Ecto neural progenitor cell (in vitro differentiated cells): ENCODE measurements at regions not wholly inside any gene's neighbourhood (a gene's known extent, or its start where the extent isn't known, plus 50 kb on each side); places are given as distances from the start of the nearest gene placed in this dataset.

ENCODE experiments used
- DNase-seq: peaks from one replicate; pipeline ENCODE4 v3.0.0-alpha.2; 2018; ENCODE audit warnings: low spot score

DNA sequence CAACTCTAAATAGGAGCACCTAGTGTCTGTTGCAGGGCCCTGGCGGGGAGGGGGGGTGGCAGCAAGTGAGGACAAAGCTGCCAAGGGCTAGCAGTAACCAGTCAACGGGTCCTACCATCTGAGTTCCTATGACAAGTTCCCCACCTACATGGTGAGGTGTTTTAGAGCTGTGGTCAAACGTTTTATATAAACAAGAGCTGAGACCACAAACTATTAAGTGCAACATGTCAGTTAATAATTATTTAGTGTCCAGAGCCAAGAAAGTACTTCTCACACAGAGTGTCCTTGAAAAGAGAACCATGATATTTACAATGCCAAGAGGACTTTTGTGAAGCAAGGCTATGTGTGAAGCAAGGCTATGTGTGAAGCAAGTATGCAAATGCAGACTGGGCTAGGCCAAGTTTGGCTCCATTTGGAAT is 434.7 kb downstream of the TNS3 start:
- no peak for DNase-seq

DNA sequence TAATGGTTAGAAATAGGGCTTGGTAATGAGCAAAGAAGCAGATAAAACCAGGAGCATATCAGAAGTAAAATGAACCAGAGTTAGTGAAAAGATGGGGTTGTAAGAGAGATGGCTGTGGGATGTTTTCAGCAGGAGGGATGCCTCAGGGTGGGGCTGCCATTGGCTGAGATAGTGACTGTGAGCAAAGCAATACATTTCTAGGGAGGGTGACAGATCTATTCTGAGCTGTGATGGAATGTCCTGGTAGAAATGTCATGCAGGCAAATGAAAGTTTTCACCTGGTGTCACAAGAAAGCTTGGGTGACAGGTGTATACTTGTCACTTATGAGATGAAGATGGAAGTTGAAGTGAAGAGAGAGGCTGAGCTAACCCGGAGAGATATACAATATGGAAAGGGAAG is 435.9 kb downstream of the TNS3 start:
- no peak for DNase-seq

DNA sequence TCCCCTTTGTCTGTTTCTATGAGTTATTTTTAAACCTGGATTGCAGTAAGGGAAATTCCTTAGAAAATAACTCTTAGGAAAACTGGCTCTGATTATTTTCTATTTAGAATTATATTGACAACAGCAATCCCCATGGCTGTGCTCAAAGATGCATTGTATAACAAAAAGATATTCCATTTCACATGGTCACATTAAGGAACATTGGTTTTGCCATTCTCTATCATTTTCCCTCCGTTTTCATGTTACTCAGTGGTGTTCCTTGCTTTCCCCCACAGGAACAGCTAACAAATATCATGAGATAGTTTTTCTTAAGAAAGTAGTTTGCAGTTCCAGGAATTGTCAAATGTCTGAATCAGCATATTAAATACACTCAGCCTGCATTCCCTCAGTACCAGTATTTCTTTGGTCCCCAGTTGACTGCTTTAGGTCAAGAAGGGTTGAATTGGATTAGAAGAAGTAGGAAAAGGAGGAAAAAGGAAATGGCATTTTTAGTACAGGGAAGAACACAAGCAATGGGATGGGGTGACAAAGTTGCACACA is 436.7 kb downstream of the TNS3 start:
- no peak for DNase-seq

DNA sequence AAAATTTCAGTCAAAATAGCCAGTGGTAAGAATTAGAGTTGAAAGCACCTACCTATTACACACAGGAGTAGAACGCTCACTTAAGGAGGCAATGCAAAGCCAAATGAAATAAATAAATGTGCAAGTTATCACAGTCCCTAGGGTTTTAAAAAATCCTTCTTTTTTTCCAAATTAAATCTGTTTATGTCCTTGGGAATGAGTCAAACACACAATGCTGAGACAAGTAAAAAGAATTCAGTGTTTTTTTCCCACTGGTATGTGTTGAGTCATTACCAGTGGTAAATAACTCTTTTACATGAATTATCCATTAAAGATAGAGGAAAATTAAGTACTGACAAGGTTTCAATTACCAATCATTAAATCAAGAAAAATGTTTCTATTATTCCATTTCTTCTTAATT is 438.6 kb downstream of the TNS3 start:
- no peak for DNase-seq

DNA sequence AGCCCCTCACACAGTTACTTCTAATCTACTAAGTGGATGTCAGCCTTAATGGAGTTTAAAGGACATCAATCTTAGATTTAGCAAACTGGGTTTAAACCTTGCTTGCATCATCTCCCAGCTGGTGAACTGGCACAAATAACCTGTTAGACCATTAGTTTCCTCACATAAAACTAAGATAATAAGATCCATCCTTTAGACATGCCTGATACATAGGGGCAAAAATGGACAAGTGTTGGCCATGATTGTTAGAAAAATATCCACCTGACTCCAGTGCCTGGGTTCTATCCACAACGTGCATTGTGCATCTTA is 439.1 kb downstream of the TNS3 start:
- DNase-seq, result no peak

DNA sequence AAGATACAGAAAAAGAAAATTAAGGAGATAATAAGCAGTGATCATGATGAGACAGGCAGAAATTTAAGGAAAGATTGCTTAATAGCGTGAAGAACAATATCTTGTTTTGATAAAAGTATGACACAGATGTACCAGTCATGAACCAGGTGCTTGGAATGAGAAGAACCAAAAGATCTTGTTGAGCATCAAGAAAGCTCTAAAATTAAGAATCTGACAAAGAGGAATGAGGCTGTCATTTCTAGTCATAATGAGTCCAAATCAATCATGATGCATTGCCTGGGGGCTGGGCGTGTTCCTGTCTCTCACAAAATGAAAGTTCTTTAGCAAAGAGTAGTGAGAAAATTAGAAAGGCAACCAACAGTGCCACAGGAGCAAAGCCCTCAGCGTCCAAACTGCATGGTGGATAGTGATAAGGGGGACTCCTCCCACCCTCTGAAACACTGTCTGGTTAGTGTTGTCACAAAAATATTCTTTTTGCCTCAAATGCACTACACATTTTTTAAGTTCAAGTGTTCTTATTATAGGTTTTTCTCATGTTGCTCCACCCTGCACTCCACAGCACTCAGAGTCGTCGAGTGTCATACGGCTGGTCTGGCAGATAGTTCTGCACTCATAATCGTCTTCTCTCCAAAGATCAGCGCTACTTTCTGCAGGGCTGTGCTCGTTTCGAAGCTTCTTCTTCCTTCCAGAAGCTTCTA is 439.6 kb downstream of the TNS3 start:
- no peak for DNase-seq

DNA sequence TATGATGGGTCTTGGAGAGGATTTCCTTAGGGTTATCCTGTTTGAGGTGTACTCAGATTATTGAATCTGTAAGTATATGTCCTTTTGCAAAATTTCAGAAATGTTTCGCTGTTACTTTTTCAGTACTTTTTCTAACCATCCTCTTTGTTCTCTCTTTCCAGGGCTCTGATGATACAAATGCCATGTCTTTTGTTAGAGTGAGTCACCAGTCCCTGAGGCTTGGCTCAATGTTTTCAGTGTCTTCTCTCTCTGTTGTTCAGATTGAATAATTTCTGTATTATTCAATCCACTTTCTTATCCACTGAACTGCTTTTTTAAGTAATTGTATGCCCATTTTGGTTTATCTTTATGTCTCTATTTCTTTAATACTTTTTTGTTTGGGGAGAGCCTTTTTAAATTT is 449.4 kb downstream of the TNS3 start:
- DNase-seq, result no peak

DNA sequence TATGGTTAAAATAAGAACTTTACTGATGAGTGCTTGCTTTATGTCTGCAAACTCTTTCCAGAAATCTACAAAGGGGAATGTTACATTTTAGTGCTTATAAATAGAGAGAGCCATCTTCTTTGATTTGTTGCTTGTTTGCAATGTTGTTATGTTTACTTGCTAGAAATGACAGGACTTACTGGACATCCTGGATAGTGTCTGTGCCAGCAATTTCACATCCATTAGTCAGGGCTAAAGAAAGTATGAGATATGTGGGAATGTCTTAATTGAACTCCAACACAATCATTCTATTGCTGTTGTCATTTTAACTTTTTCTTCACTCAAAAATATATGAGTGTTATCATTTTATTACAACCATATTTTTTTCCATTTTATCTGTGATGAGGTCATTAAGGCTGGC is 453.2 kb downstream of the TNS3 start:
- no peak for DNase-seq

DNA sequence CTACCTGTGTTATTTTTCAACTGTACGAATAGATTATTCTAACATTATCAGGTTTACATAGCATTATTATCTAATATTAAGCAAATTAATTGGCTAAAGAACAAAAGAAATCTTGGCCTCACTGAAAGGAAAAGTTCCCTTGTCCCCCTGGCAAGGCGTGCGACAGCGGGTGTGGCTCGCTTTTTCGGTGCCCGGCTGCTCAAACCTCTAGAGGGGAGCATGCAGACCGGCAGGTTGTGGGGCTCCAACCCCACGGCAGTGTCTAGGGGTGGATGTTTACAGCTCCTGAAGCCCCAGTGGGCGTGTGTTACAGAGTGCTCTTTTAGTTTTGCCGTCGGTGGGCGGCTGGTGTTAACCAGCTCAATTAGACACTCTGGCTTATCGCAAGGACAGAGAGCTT is 456.4 kb downstream of the TNS3 start:
- DNase-seq, result no peak

DNA sequence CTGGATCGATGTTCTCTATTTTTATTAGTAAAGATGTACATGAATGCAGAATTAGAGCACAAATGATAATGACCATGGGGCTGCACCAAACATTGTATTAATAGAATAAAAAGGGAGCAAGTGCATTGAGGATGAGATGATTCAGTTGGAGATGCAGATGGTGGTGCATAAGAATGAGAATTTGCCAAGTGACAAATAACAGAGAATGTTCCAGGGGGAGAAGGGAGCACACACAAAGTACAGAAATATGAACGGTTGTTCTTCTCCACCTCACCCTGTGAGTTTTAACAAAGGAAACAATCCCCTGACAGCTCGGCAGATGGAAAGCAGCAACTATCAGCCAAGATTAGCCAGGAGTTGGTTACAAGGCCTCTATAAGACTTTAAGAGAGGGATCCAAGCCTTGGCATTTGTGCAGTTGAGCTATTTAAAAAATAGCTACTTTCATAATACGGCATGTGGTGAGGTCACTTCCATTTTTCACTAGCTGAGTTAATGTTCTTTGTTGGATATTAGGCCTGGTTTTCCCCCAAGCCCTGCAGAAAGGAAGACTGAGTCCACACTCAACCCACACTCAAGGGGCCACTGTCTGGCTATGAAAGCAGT is 462.5 kb downstream of the TNS3 start:
- DNase-seq, result no peak

DNA sequence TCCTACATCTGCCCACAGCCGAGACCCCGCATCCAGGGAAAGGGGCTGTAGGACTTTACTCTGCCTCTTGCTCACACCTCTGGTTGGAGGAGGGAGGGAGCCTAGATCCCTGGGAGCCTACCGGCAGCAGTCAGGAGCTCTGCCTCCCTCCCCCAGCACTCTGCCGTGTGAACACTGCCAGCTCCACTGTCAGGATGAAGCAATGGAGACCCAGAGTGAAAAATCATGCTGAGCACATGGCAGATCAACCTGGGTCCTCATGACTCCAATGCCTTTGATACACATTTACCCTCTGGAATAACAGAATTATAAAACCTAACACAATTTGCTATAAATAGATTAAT is 477.7 kb downstream of the TNS3 start:
- no peak for DNase-seq

DNA sequence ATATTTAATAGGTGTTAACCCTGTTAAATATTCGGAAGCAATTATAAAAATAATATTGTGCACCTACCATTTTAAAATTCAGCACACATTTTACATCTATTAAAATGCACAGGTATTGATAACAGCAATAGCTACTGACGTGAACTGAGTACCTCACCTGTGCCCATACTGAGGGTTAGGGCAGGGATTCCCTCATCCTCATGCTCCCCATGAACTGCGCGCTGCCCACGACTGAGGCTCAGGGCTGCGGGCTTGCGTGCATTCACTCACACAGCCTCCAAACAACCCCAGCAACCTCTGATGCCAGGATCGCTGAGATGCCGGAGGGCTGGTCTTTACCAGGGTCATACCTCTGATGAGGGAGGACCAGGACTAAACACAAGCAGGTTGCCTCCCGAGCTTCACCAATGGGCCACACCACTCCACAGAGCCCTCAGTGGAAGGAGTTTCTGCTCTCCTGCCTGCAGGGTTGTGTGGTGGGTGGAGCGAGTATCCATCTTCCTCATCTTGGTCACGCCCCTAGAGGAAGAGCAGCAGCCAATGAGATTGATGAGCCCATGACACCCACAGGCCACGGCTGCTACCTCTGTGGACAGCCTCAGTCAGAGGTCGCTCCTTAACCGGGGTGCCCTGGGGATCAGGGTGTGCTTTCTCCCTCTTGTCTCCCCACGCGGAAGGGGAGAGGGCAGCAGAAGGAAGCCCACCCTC is 478.3 kb downstream of the TNS3 start:
- no peak for DNase-seq

DNA sequence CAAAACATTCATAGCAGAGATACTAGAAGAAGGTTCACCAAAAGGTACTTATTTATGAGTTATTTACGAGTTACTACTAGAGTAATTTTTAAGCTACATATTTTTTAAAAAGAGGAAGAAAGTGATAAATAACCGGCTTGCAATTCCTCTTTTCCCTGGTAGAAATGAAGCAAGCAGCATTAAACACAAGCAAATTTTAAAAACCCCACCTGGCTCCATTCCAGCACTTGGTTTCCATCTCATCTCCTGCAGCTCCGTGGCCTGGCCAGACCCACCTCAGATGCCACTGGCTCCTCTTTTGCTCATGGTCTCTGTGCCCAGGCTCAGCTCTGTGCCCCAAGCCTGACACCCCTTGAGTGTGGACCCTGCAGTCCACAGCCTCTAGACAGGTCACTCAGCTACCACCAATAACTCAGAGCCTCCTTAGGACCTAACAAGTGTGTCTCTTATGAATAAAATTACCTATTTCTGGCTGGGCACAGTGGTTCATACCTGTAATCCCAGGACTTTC is 479.5 kb downstream of the TNS3 start:
- DNase-seq, result no peak

DNA sequence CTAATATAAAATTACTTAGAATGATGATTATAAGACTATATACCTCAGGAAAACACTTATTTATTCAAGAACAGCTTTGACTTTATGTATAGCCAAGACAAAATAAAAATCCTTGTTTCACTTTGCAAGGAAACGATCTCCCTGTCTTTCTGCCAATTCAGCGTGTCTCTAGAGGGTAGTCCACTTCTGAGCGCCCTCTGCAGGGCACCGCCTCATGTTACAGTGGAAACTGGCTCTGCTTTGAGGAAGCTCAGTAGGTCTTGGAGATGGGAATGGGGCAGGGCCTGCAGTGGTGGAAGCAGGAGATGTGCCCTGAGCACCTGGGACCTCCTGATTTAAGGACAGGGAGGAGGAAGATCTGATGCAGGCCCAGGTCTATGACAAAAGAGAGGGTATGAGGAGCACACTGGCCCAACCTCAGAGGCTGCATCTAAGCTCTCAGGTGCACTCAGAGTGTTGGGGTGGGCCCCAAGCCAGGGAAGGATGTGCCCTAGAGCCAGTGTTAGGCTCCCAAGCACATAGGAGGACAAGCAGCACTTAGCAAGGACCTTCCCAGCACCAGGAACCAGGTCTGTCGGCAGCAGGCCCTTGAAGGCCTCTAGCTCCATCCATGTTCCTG is 481.0 kb downstream of the TNS3 start:
- DNase-seq, result peak; percentile 69

DNA sequence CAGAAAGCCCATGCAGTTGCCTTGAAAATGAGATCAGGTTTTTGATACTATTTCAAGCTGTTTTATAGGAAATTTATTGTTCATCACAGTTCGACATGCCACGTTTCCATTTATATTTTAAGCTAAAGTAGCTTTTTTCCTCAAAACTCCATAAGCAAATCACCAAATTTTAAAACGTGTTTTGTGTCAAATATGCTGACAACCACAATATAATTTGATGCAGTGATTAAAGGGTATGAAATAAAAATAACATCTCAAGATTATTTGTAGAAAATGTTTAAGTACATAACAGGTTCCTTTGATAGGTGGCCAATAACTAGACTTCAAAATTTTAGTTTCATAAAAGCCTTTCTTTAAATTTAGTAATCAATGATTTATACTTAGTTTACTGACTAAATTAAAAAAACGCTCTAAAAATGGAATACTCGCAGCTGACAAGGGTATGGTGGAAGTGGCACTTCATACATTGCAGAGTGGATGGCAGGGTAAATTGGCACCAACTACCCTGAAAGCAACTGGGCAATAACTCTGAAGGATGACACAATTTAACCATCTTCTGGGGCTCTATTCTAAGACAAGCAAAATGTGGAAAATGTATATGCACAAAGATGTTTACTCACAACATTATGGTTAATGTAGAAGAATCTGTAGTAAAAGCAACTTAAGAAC is 481.6 kb downstream of the TNS3 start:
- DNase-seq, result no peak

DNA sequence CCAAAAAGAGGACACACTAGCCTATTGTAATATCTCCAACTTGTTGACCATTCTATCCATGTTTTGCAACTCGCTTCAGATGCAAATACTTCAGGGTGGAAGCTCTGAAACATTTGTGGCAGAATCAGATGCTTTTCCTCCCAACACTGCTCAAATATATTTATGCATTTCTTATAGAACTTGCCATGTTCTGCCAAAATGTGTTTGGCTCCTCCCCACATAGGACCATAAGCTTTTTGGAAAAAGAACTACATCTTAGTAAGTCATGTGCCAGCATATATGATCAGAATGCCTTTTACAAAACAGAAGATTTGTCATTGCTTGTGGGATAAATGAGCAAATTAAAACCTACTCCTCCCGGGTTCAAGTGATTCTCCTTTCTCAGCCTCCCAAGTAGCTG is 484.5 kb downstream of the TNS3 start:
- DNase-seq, result no peak

DNA sequence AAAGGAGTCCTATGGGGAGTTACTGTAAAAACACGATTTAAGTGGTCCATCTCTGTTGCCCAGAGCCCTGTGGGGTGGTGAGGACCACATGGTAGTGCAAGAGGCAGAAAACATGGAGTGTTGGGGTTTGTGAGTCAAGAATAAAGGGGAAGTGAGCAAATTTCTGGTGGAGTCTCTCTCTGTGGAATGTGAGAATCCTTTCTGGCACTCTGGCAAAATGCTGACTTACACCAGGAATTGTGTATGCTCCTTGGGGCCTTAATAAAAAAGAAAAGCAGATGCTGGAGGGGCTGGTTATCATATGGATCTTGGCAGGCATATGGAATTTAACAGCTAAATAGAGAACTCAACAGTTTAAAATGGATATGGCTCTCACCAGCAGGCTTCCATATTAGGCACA is 486.0 kb downstream of the TNS3 start:
- no peak for DNase-seq

DNA sequence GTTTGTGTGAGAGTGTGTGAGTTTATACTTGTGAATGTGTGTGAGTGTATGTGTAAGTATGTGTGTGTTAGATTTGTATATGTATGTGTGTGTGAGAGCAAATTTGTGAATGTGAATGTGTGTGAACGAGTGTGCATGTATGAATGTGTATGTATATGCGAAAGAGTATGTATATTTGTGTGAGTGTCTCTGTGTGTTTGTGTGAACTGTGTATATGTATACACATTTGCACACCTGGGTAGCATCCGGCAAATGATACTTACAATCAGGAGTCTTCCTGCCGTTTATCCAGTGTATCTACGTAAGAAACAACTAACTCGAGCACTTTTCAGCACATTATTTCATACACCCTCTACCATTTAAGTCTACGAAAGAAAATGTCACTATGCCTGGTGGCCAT is 487.4 kb downstream of the TNS3 start:
- no peak for DNase-seq

DNA sequence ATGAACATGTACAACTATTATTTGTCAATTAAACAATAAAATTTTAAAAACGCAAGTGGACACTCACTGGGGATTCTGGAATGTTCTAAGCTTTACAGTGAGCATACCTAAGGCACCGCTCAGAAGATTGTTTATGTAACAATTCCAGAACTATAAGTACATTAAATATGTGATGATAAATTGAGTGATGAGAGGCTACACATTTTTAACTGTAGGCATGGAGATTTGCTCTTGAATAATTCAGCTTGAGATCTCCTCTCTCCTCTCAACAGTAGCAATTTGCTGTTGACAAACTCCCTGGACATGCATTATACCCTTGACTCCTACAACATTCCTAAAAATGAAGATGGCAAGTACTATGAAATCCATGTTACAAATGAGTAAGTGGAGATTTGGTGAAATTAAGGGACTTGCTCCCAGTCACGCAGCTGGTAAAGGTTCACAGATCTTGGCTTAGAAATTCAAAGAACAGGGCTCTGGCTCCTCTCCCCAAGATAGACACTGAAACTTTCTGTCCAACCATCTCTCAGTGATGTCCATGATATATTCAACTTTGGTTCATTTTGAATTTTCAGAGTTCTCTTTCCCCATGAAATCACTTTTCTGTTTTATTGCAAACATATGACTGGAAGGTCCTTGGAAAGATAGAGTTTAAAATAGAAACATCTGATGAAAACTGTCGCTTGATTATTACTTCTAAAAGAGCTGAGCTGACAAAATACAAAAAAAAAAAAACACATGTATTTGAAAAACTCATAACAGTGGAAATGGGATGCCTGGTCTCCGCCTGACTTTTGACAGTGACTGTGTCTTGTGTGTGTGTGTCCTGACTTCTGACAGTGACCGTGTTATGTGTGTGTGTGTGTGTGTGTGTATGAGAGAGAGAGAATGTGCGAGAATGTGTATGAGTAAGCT is 488.3 kb downstream of the TNS3 start:
- DNase-seq, result no peak

DNA sequence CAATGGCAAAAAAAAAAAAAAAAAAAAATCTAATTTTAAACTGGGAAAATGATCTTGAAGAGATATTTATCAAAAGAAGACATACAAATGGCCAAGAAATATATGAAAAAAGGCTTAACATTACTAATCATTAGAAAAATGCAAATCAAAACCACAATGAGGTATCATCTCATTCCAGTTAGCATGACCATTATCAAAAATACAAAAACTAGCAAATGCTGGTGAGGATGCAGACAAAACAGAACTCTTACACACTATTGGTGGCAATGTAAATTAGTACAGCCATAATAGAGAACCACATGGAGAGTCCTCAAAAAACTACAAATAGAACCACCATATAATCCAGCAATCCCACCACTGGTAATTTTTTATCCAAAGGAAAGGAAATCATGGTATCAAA is 489.6 kb downstream of the TNS3 start:
- no peak for DNase-seq

DNA sequence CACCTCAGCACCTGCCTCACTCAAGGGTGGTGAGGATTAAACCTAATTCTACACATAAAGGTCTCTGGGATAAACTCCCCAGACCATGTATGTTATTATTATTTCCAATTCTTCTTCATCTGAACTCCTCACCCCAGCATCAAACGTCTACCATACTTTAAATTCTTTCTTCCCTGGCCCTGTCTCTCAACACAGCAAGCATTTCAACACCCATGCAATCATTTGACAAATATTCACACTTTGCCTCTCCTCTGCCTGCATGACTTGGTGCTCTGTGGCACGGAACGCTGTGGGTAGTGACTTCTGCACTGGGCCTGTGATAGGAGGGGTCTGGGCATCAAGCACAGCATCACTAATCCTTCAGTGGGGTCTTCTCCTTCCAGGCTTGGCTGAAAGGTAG is 490.8 kb downstream of the TNS3 start:
- no peak for DNase-seq
